Activated CD4-positive, alpha-beta T cell treated with anti-CD3 and anti-CD28 coated beads, Interleukin-2, Interleukin-4, amounts not matched to agents 100 ng/mL and 50 ng/mL, durations not matched to agents 16 hours and 8 hours (primary cell): ENCODE measurements at regions not wholly inside any gene's neighbourhood (a gene's known extent, or its start where the extent isn't known, plus 50 kb on each side); places are given as distances from the start of the nearest gene placed in this dataset.
"Not testable (repeated sequence)": the region's sequence is repeated elsewhere in the genome, so short reads cannot be mapped to it uniquely, and the experiment has no call there.

Source experiments
- DNase-seq: peaks from one replicate; pipeline ENCODE4 v3.0.0-alpha.2; 2020; ENCODE audit warnings: low spot score

- DNase-seq, result no peak
Measured at GRCh38 chr11:79648766-79649520, 208.1 kb upstream of the TENM4 start.

- no peak for DNase-seq
Measured at GRCh38 chr11:79637219-79637618, 196.4 kb upstream of the TENM4 start.

- DNase-seq, result no peak
Measured at GRCh38 chr11:79634905-79635304, 194.1 kb upstream of the TENM4 start.

- DNase-seq, result no peak
Measured at GRCh38 chr11:79627281-79627680, 186.5 kb upstream of the TENM4 start.

- peak; percentile 41 for DNase-seq
Measured at GRCh38 chr11:79626135-79627075, 185.6 kb upstream of the TENM4 start.

- DNase-seq, result no peak
Measured at GRCh38 chr11:79623375-79623774, 182.5 kb upstream of the TENM4 start.

GRCh38 chr11:79617561-79617960 is 176.7 kb upstream of the TENM4 start:
- no peak for DNase-seq

- DNase-seq, result no peak
Measured at GRCh38 chr11:79616392-79616851, 175.6 kb upstream of the TENM4 start.

GRCh38 chr11:79615425-79615824 is 174.6 kb upstream of the TENM4 start:
- no peak for DNase-seq

- no peak for DNase-seq
Measured at GRCh38 chr11:79610678-79611077, 169.8 kb upstream of the TENM4 start.

GRCh38 chr11:79610139-79610538 is 169.3 kb upstream of the TENM4 start:
- no peak for DNase-seq

- DNase-seq, result no peak
Measured at GRCh38 chr11:79609511-79609910, 168.7 kb upstream of the TENM4 start.

GRCh38 chr11:79606461-79606860 is 165.6 kb upstream of the TENM4 start:
- not testable (repeated sequence) for DNase-seq

- DNase-seq, result no peak
Measured at GRCh38 chr11:79600711-79601110, 159.9 kb upstream of the TENM4 start.

- no peak for DNase-seq
Measured at GRCh38 chr11:79594834-79595233, 154.0 kb upstream of the TENM4 start.

- no peak for DNase-seq
Measured at GRCh38 chr11:79592824-79593223, 152.0 kb upstream of the TENM4 start.

- no peak for DNase-seq
Measured at GRCh38 chr11:79592406-79592805, 151.6 kb upstream of the TENM4 start.

- DNase-seq, result no peak
Measured at GRCh38 chr11:79582434-79582833, 141.6 kb upstream of the TENM4 start.

GRCh38 chr11:79579063-79579462 is 138.2 kb upstream of the TENM4 start:
- no peak for DNase-seq

GRCh38 chr11:79578116-79578515 is 137.3 kb upstream of the TENM4 start:
- no peak for DNase-seq

GRCh38 chr11:79575701-79576100 is 134.9 kb upstream of the TENM4 start:
- no peak for DNase-seq

GRCh38 chr11:79570104-79570503 is 129.3 kb upstream of the TENM4 start:
- peak; percentile 11 for DNase-seq

- DNase-seq, result no peak
Measured at GRCh38 chr11:79564288-79564925, 123.6 kb upstream of the TENM4 start.
